ENCODE measurements at regions not wholly inside any gene's neighbourhood (a gene's known extent, or its start where the extent isn't known, plus 50 kb on each side); places are given as distances from the start of the nearest gene placed in this dataset.
A peak's percentile ranks its signal among the peaks of the same experiment; 100 is the strongest.
"Not testable (repeated sequence)": the region's sequence is repeated elsewhere in the genome, so short reads cannot be mapped to it uniquely, and the experiment has no call there.

DNA sequence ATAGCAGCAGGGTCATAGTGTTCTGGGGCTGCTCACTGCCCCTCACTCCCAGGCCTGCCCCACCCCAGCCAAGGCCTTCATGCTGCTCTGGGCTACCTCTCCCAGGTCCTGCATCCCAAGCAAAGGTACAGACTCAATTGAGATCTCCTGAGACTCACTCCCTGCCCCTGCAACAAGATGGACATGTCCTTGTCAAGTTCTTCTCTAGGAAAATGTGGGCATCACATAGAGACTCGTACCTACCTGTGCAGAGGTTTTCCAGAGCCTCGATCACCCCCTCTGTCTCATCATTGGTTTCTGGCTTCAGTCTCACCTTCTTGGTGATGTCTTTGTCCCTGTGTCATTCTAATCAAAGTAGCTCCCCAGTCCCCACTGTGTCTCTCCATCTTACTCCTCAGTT lies 71.8 kb upstream of the UCN3 start:
- H3K36me3 ChIP-seq (replicated peaks; ENCODE audit: control insufficient read depth, insufficient read depth, low read length); H3K27me3 ChIP-seq (ENCODE audit: control insufficient read depth, insufficient read depth, low read length); H3K4me3 ChIP-seq (ENCODE audit: insufficient read depth, low read depth, low read length); DNase-seq: not testable (repeated sequence)

DNA sequence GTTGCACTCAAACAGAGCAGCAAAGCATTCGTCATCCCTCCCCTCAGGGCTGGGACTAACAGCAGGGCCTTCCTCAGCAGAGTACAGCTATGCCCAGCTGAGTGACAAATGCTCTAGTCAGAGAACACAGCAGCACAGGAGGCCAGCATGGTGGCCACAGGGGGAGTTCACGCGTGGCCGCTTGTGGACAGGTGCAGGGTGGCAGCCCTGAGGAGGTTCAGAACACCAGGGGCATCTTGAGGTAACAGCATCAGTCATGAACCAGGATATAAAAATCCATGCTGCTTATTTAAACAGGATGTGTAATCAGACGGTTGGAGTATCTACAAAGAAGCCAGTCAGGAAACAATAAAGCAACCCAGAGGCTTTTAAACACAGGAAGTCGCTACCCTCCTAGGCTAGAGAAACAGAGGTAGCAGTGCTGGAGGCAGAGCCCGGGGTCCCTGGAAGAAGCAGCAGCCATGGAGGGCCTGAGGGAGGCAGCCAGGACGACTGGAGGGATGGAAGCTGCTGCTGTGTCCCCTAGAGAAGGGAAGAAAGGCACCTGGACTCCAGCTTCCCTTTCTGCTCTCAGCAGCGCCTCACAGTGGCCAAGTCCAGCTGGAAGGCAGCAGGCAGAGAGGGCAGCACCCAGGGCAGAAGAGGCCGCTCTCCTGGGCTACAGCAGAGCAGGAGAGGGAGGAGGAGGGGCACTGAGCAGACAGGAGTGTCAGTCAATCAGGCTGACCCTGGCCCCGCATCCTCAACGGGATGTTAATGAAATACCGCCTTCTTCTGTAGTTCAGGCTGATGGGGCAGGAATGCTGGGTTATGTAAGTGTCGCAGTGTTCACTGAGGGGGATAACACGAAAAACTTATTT lies 70.8 kb upstream of the UCN3 start:
- Histone ChIP-seq H3K4me3 (ENCODE audit: insufficient read depth, low read depth, low read length) (no peak overlapping the region), H3K36me3 (replicated peaks; ENCODE audit: control insufficient read depth, insufficient read depth, low read length) (no peaks in the 10 kb centered on the region), H3K27me3 (ENCODE audit: control insufficient read depth, insufficient read depth, low read length) (no peaks in the 10 kb centered on the region)
- DNase-seq = peak; percentile 90

DNA sequence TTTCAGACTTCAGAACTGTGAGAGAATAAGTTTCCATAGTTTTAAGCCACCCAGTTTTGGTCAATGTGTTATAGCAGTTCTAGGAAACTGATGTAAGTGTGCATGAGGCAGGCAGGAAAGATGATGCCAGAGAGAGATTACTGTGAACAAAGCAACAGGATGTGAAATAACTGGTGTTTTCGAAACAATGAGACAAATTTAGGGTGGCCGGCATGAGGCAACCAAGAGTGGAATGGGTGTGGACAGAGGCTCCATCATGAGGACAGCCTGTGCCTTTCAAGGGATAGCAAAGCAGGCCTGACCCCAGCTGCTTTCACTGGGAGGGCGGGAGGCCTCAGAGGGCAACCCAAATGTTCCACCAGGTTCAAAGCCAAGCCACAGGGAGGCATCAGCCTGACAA lies 67.3 kb upstream of the UCN3 start:
- H3K36me3 ChIP-seq (replicated peaks; ENCODE audit: control insufficient read depth, insufficient read depth, low read length) = no peaks in the 10 kb centered on the region
- H3K4me3 ChIP-seq (ENCODE audit: insufficient read depth, low read depth, low read length) = no peak overlapping the region
- DNase-seq = peak; percentile 33

DNA sequence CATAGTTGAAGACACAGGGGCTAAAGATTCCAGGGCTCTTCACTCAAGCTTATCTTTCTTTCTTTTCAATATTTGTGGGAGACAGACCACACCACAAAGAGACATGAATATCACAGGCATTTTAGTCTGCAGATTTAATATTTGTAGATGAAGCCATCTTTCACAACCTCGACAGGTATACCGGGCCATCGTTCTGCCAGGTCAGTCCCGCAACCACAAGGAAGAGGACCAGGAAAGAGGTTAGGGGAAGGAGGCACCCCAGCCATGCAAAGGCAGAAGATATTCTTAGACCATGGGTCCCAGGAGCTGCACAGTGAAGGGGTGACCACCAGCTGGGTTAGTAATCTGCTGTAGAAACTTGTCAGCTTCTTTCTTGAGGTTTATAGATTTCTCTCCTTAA lies 66.8 kb upstream of the UCN3 start:
- no peaks in the 10 kb centered on the region for H3K36me3 ChIP-seq (replicated peaks; ENCODE audit: control insufficient read depth, insufficient read depth, low read length)
- no peak for DNase-seq
- H3K27me3 ChIP-seq (ENCODE audit: control insufficient read depth, insufficient read depth, low read length) = no peaks in the 10 kb centered on the region
- H3K4me3 ChIP-seq (ENCODE audit: insufficient read depth, low read depth, low read length) = no peak overlapping the region

More for the DNA sequence above, 67.3 kb upstream of the UCN3 start:
- no peaks in the 10 kb centered on the region for H3K27me3 ChIP-seq (ENCODE audit: control insufficient read depth, insufficient read depth, low read length)

DNA sequence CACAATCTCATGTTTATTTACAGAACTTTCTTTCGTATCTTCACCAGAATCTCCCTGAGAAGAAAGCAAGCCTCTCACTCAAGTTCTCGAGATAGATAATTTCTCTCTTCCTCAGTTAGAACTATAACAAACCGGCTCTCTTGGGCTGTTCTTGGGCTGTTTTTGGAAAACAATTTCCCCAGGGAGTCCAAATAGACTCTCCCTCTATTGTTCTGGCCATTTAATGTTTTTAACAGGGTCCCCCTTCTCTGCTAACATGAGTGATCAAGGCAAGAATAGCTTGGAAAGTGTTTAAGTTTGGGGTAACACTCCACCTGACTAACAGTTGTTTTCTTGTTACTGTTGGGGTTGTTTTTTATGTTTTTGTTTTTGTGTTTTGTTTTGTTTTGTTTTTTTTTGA lies 64.8 kb upstream of the UCN3 start:
- Histone ChIP-seq H3K36me3 (replicated peaks; ENCODE audit: control insufficient read depth, insufficient read depth, low read length) (no peaks in the 10 kb centered on the region), H3K27me3 (ENCODE audit: control insufficient read depth, insufficient read depth, low read length) (no peaks in the 10 kb centered on the region), H3K4me3 (ENCODE audit: insufficient read depth, low read depth, low read length) (no peak overlapping the region)
- DNase-seq = no peak

DNA sequence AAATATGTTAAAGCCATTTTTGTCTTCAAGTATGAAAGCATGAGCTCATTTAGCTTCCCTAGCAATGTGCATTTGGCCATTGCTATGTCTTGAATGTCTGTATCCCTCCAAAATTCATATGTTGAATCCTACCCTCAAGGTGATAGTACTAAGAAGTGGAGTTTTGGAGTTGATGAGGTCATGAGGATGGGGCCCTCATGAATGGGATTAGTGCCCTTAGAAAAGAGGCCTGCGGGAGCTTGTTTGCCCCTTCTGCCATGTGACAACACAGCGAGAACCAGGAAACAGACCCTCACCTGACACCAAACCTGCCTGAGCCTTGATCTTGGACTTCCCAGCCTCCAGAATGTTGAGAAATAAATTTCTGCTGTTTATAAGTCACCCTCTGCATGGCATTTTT lies 61.3 kb upstream of the UCN3 start:
- Histone ChIP-seq H3K4me3 (ENCODE audit: insufficient read depth, low read depth, low read length) (no peak overlapping the region), H3K36me3 (replicated peaks; ENCODE audit: control insufficient read depth, insufficient read depth, low read length) (no peaks in the 10 kb centered on the region), H3K27me3 (ENCODE audit: control insufficient read depth, insufficient read depth, low read length) (no peaks in the 10 kb centered on the region)
- no peak for DNase-seq

DNA sequence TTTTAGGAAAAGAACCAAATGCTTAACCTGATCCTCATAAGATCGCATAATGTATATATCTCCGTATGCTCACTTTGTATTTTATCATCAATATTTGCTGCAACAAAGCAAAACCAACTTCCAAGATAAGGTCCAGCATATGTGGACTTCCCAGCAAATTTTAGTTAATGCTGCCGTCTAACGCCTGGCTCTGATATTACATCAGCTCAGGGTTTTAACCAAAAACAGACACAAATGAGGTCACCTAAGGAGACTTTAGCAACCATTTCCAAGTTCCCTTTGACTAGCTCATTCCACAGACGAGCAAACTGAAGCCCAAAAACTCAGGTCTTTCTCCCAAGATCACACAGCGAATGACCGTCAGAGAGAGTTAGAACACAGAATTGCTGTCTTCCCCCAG lies 59.4 kb upstream of the UCN3 start:
- H3K4me3 ChIP-seq (ENCODE audit: insufficient read depth, low read depth, low read length) = no peak overlapping the region
- no peaks in the 10 kb centered on the region for H3K36me3 ChIP-seq (replicated peaks; ENCODE audit: control insufficient read depth, insufficient read depth, low read length)
- no peaks in the 10 kb centered on the region for H3K27me3 ChIP-seq (ENCODE audit: control insufficient read depth, insufficient read depth, low read length)
- DNase-seq = no peak

DNA sequence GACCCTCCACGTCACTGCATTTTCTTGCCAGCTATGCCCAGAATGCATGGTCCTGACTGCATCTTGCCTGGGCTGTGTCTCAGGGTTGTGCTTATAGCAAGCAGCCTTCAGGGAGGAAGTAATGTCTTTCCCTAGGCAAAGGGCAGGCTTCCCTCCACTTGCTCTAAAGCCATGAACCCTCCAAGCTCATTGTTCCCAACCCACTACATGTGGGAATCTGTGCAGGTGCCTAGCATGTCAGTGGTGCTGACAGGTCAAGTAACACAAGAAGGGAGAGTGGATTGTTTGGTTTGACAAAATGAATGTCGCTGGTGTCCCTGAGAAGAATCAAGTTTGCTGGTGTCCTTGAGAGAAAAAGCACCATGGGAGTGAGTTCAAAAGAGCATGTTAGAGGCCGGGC lies 53.9 kb upstream of the UCN3 start:
- no peak for DNase-seq
- no peak overlapping the region for H3K4me3 ChIP-seq (ENCODE audit: insufficient read depth, low read depth, low read length)
- no peaks in the 10 kb centered on the region for H3K27me3 ChIP-seq (ENCODE audit: control insufficient read depth, insufficient read depth, low read length)
- H3K36me3 ChIP-seq (replicated peaks; ENCODE audit: control insufficient read depth, insufficient read depth, low read length) = no peaks in the 10 kb centered on the region

DNA sequence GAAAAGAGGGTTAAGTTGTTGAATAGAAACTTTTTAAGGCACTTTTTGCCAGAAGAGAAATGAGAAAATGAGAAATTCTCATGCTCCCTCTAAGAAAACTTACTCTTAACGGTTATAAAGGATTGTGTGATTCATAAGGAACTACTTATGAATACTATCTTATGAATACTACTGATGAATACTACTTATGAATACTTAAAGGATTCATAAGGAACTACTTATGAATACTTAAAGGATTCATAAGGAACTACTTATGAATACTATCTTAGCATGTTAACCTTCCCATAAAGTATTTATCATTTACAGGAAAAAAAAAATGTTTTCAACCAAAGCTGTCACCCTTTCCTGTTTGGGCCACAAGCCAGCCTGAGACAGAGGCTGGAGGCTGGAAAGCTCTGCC lies 53.1 kb upstream of the UCN3 start:
- H3K36me3 ChIP-seq (replicated peaks; ENCODE audit: control insufficient read depth, insufficient read depth, low read length) = no peaks in the 10 kb centered on the region
- no peaks in the 10 kb centered on the region for H3K27me3 ChIP-seq (ENCODE audit: control insufficient read depth, insufficient read depth, low read length)
- DNase-seq = no peak
- no peak overlapping the region for H3K4me3 ChIP-seq (ENCODE audit: insufficient read depth, low read depth, low read length)

DNA sequence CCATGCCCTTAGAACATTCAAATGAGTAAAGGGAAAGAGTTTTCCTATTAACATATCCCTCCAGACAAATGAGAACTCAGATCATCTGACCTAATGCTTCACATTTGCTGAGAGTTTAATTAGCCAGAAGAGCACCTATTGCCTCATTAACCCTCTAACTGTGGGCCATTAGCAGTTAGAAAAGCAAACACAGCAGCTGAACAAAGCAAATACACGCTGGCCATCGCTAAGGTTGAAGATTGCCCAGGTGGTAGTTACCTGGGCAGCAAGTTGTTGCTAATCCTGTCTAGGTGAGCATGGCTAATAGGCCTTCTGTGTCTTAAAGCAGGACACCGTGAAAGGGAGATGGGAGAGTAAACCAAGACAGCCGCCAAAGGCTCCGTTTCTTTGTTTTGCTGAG lies 49.9 kb upstream of the UCN3 start:
- no peak for DNase-seq
- Histone ChIP-seq H3K27me3 (ENCODE audit: control insufficient read depth, insufficient read depth, low read length) (no peaks in the 10 kb centered on the region), H3K36me3 (replicated peaks; ENCODE audit: control insufficient read depth, insufficient read depth, low read length) (no peaks in the 10 kb centered on the region), H3K4me3 (ENCODE audit: insufficient read depth, low read depth, low read length) (no peak overlapping the region)
